Loucy (cell line): ENCODE measurements at regions not wholly inside any gene's neighbourhood (a gene's known extent, or its start where the extent isn't known, plus 50 kb on each side); places are given as distances from the start of the nearest gene placed in this dataset.

Source experiments
- EZH2phosphoT487 ChIP-seq: fragments of 200-600 bp; IDR thresholded peaks from 2 replicates; pipeline ENCODE4 v1.6.1; 2018; ENCODE audit warnings: antibody characterized with exemption, mild to moderate bottlenecking, moderate library complexity, borderline replicate concordance
- TF ChIP-seq, protein P1 (sequence below): fragments of 200-600 bp; sonication (generic); conservative IDR thresholded peaks from 2 replicates; pipeline ENCODE4 v1.5.1; 2014; ENCODE audit warnings: mild to moderate bottlenecking, antibody characterized with exemption, low read length

DNA sequence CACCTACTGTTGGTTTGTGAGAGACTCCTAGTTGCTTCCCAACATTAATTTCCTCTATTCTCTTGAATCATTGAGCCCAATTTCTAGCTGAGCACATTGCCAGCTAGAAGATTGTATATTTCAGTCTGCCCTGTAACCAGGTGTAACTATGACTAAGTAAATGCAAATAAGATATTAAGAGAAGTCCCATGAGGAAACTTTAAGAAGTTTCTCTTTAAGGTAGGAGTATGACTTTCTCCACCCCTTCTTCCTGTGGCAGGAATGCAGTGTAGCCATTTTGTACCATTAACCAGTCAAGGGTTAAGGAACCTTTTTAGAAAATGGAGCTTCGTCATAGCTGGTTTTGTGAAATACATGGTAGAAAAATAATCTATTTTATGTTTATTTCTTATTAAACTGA is 534.2 kb upstream of the RGS18 start:
- TF ChIP-seq, protein P1, sequence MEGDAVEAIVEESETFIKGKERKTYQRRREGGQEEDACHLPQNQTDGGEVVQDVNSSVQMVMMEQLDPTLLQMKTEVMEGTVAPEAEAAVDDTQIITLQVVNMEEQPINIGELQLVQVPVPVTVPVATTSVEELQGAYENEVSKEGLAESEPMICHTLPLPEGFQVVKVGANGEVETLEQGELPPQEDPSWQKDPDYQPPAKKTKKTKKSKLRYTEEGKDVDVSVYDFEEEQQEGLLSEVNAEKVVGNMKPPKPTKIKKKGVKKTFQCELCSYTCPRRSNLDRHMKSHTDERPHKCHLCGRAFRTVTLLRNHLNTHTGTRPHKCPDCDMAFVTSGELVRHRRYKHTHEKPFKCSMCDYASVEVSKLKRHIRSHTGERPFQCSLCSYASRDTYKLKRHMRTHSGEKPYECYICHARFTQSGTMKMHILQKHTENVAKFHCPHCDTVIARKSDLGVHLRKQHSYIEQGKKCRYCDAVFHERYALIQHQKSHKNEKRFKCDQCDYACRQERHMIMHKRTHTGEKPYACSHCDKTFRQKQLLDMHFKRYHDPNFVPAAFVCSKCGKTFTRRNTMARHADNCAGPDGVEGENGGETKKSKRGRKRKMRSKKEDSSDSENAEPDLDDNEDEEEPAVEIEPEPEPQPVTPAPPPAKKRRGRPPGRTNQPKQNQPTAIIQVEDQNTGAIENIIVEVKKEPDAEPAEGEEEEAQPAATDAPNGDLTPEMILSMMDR: no peak
- no peak for TF ChIP-seq EZH2phosphoT487
